ENCODE measurements at regions not wholly inside any gene's neighbourhood (a gene's known extent, or its start where the extent isn't known, plus 50 kb on each side); places are given as distances from the start of the nearest gene placed in this dataset.

- DNase-seq, result no peak
Observed at GRCh38 chr6:150651808-150652470, 52.3 kb downstream of the PLEKHG1 start.

GRCh38 chr6:150652848-150653613, 53.3 kb downstream of the PLEKHG1 start:
- no peak for DNase-seq

- DNase-seq, result no peak
Observed at GRCh38 chr6:150654608-150655007, 54.9 kb downstream of the PLEKHG1 start.

- no peak for DNase-seq
Observed at GRCh38 chr6:150656156-150656555, 56.5 kb downstream of the PLEKHG1 start.

- no peak for DNase-seq
Observed at GRCh38 chr6:150658421-150658820, 58.7 kb downstream of the PLEKHG1 start.

GRCh38 chr6:150659046-150659763, 59.5 kb downstream of the PLEKHG1 start:
- no peak for DNase-seq

DNA sequence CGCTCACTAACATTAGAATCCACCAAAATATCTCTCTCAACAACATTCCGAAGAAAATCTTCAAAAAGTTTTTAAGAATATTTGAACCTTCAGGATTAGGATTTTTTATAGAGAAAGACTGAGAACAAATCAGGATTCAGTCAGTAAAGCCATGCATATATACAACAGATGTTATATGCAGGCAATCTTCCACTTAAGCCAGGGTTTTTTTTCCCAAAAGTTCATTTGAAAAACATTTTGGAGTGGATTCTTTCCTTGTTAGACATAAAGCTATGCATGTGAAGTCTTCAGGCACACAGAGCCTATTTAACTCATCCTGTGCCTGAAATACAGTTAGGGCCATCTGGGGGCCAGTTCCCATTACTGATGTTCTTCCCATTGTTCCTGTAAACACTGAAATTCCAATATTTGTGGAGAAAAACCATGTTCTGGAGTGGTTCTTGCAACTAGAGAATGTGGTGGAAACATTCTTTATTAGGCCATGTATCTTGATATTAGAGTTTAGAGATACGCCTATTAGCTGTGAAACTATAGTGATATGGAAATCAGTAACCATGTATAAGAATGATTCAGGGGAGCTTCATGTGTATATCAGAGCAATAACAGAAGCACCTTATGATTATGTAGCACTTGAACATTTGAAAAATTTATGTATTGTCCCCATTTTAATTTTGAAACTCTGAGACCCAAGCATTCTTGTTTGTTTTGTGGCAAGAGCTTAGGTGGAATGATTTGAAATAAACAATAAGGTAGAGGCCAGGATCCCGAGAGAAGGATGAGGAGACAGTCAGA, 61.7 kb downstream of the PLEKHG1 start:
- no peak for DNase-seq

- no peak for DNase-seq
Observed at GRCh38 chr6:150662814-150663213, 63.1 kb downstream of the PLEKHG1 start.

GRCh38 chr6:150664091-150664490, 64.4 kb downstream of the PLEKHG1 start:
- no peak for DNase-seq

- DNase-seq, result no peak
Observed at GRCh38 chr6:150666071-150666470, 66.4 kb downstream of the PLEKHG1 start.

GRCh38 chr6:150667359-150667758, 67.7 kb downstream of the PLEKHG1 start:
- no peak for DNase-seq

- DNase-seq, result no peak
Observed at GRCh38 chr6:150667977-150668716, 68.5 kb downstream of the PLEKHG1 start.

DNA sequence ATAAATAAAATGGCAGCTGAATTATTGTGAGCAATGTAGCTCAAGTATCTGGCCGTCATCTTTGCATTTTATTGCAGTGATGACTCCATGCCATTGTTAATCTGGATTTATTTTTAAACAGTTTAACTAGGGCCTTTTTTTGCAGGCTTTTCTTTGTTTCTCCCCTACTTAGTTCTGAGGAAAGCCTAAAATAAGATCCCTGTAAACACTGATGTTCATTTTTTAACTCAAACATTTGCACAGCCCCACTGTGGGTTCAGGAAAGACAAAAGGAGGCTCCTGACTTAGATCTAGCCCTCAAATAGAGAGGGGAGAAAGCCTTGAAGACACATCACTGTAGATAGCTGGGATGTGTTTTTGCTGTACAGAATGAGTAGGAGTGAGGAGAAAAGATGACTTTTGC, 69.2 kb downstream of the PLEKHG1 start:
- no peak for DNase-seq

- no peak for DNase-seq
Observed at GRCh38 chr6:150670311-150670710, 70.6 kb downstream of the PLEKHG1 start.

DNA sequence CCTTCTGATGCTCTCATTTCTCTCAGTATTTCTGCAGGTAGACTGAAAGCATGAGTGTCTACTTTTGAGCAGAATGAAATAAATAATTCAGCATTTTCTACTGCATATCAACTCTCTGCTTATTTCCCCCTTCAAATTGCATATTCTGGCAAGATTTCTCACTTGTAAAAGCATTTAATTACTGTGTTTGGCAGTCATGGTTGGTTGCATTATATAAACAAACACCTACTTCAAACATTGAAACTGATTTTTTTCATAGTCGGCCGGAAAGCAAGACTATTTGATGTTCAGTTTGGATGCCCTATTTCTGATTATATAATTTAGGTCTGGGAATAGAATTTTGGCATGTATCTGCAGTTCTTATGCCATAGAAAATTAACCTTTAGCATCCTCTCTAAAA, 73.1 kb downstream of the PLEKHG1 start:
- DNase-seq, result no peak

DNA sequence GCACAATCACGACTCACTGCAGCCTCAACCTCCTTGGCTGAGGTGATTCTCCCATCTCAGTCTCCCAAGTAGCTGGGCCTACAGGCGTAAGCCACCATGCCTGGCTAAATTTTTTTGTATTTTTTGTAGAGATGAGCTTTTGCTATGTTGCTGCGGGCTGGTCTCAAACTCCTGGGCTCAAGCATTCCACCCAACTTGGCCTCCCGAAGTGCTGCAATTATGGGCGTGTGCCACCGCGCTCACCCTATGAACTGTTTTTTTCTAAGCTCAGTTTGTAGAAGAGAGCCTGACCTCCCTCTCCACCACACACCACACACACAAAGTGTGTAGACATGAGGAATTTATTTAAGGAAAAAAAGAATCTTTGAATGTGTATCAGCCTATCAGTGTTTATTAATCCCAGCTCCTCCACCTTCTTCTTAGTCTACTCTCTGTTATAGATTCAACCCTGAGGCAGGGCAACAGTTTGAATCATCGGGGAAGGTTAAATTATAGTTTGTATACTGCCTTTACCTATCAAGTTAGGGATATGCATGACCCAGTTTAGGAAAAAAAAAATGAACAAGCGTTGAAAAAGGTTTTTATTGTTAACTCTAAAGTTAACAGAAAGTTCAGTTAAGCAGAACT, 74.1 kb downstream of the PLEKHG1 start:
- no peak for DNase-seq

GRCh38 chr6:150676344-150676743, 76.7 kb downstream of the PLEKHG1 start:
- DNase-seq, result no peak

- DNase-seq, result no peak
Observed at GRCh38 chr6:150676772-150677171, 77.1 kb downstream of the PLEKHG1 start.

- no peak for DNase-seq
Observed at GRCh38 chr6:150680510-150680909, 80.8 kb downstream of the PLEKHG1 start.

- DNase-seq, result no peak
Observed at GRCh38 chr6:150681578-150682395, 82.1 kb downstream of the PLEKHG1 start.

DNA sequence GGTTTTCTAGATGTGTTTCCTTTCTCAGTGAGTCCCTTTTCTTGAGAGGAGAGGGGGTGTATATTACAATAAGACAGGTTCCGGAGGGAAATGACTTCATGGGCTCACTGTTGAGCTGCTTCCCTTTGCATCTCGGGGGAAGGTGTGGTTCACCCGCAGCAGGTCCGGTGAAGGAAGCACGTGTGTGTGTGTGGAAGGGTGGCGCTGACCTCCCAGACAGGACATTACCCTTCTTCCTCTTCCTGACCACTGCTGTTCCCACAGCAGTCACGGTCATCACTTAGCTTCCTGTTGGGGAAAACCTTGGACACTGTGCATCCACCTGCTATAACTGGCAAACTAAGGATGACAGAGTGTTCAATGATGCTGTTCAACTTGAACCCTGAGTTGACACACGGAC, 83.6 kb downstream of the PLEKHG1 start:
- no peak for DNase-seq

Measured in activated CD4-positive, CD25-positive, alpha-beta regulatory T cell (primary cell).